ENCODE measurements at regions not wholly inside any gene's neighbourhood (a gene's known extent, or its start where the extent isn't known, plus 50 kb on each side); places are given as distances from the start of the nearest gene placed in this dataset.
"Not testable (repeated sequence)": the region's sequence is repeated elsewhere in the genome, so short reads cannot be mapped to it uniquely, and the experiment has no call there.

- not testable (repeated sequence) for DNase-seq
Measured at GRCh38 chr3:163361357-163361878, 1716.9 kb downstream of the SI start.

- no peak for DNase-seq
Measured at GRCh38 chr3:163347944-163348343, 1730.4 kb downstream of the SI start.

- DNase-seq, result no peak
Measured at GRCh38 chr3:163335429-163335828, 1742.9 kb downstream of the SI start.

GRCh38 chr3:163328680-163329079, 1749.6 kb downstream of the SI start:
- no peak for DNase-seq

GRCh38 chr3:163327086-163327485, 1751.2 kb downstream of the SI start:
- DNase-seq, result no peak

- DNase-seq, result no peak
Measured at GRCh38 chr3:163315786-163316185, 1762.5 kb downstream of the SI start.

- DNase-seq, result no peak
Measured at GRCh38 chr3:163306405-163306804, 1771.9 kb downstream of the SI start.

GRCh38 chr3:163273694-163274093, 1777.1 kb downstream of the OTOL1 start:
- no peak for DNase-seq

- no peak for DNase-seq
Measured at GRCh38 chr3:163266731-163267130, 1770.1 kb downstream of the OTOL1 start.

GRCh38 chr3:163261618-163262017, 1765.0 kb downstream of the OTOL1 start:
- no peak for DNase-seq

- DNase-seq, result no peak
Measured at GRCh38 chr3:163261056-163261455, 1764.4 kb downstream of the OTOL1 start.

- no peak for DNase-seq
Measured at GRCh38 chr3:163218336-163218735, 1721.7 kb downstream of the OTOL1 start.

- no peak for DNase-seq
Measured at GRCh38 chr3:163213838-163214237, 1717.2 kb downstream of the OTOL1 start.

GRCh38 chr3:163196815-163197374, 1700.3 kb downstream of the OTOL1 start:
- no peak for DNase-seq

GRCh38 chr3:163196245-163196644, 1699.6 kb downstream of the OTOL1 start:
- DNase-seq, result no peak

- no peak for DNase-seq
Measured at GRCh38 chr3:163185721-163186350, 1689.2 kb downstream of the OTOL1 start.

- no peak for DNase-seq
Measured at GRCh38 chr3:163175970-163176369, 1679.4 kb downstream of the OTOL1 start.

GRCh38 chr3:163172513-163172912, 1675.9 kb downstream of the OTOL1 start:
- DNase-seq, result not testable (repeated sequence)

- DNase-seq, result no peak
Measured at GRCh38 chr3:163166197-163166596, 1669.6 kb downstream of the OTOL1 start.

- no peak for DNase-seq
Measured at GRCh38 chr3:163159306-163159705, 1662.7 kb downstream of the OTOL1 start.

- DNase-seq, result no peak
Measured at GRCh38 chr3:163139600-163139999, 1643.0 kb downstream of the OTOL1 start.

GRCh38 chr3:163138258-163138657, 1641.7 kb downstream of the OTOL1 start:
- no peak for DNase-seq

- DNase-seq, result no peak
Measured at GRCh38 chr3:163132111-163132510, 1635.5 kb downstream of the OTOL1 start.

- no peak for DNase-seq
Measured at GRCh38 chr3:163129287-163129686, 1632.7 kb downstream of the OTOL1 start.

GRCh38 chr3:163126115-163126514, 1629.5 kb downstream of the OTOL1 start:
- DNase-seq, result no peak
